ENCODE measurements at regions not wholly inside any gene's neighbourhood (a gene's known extent, or its start where the extent isn't known, plus 50 kb on each side); places are given as distances from the start of the nearest gene placed in this dataset.
"Not testable (repeated sequence)": the region's sequence is repeated elsewhere in the genome, so short reads cannot be mapped to it uniquely, and the experiment has no call there.

DNA sequence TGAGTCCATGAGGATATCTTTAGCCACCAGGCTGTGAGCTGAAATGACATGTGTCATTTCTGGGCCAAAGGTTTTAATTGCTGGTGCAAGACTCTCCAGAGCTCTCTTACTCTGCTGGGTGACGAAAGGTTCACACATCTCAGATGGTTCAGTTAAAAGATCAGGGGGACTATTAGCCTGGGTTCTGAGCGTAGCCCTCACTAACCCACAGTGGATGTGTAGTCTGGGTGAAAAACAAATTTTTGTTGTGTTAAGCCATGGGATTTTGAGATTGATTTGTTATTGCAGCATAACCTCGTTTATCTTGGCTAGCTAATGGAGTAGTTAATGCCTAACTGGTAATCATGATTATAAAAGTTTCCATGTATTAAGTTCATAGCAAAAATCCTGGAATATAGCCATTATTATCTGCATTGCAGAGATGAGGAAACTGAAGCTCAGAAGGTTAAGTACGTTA, 251.5 kb downstream of the RMST start:
- DNase-seq: no peak

DNA sequence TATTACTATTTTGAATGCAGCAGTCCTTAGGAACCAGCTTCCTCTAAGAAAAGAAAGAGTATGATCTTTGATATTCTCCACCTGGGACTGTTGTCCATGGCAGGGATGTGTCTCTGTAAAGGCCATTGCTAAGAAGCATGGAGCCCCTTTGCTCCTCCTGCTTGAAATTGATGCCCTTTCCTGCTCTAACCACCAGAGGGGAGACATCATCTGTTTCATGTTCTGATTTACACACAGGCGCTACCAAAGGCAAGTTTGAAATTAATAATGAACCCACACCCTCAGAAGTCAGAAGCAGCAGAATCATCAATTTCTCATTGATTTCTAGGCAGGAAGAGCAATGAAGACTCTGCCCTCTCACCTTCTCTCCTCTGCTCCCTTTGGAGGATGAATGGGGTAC, 253.8 kb downstream of the RMST start:
- no peak for DNase-seq

DNA sequence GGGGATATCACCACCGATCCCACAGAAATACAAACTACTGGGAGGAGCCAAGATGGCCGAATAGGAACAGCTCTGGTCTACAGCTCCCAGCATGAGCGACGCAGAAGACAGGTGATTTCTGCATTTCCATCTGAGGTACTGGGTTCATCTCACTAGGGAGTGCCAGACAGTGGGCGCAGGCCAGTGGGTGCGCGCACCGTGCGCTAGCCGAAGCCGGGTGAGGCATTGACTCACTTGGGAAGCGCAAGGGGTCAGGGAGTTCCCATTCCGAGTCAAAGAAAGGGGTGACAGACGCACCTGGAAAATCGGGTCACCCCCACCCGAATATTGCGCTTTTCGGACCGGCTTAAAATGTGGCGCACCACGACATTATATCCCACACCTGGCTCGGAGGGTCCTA, 261.2 kb downstream of the RMST start:
- DNase-seq: not testable (repeated sequence)

GRCh38 chr12:97745406-97746101, 282.9 kb downstream of the RMST start:
- no peak for DNase-seq

- DNase-seq: no peak
Observed at GRCh38 chr12:97748298-97748697, 285.7 kb downstream of the RMST start.

DNA sequence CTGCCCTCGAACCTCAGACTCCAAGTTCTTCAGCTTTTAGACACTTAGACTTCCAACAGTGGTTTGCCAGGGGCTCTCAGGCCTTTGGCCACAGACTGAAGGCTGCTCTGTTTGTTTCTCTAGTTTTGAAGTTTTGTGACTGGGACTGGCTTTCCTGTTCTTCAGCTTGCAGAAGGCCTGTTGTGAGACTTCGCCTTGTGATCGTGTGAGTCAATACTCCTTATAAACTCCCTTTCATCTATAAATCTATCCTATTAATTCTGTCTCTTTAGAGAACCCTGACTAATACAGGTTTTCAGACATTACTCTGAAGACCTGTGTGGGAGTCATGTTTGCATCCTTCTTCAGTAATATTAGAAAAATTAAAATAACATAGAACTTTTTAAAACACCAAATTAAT, 289.1 kb downstream of the RMST start:
- no peak for DNase-seq

GRCh38 chr12:97752129-97752528, 289.5 kb downstream of the RMST start:
- no peak for DNase-seq

GRCh38 chr12:97753332-97753731, 290.7 kb downstream of the RMST start:
- no peak for DNase-seq

- no peak for DNase-seq
Observed at GRCh38 chr12:97754306-97754705, 291.7 kb downstream of the RMST start.

DNA sequence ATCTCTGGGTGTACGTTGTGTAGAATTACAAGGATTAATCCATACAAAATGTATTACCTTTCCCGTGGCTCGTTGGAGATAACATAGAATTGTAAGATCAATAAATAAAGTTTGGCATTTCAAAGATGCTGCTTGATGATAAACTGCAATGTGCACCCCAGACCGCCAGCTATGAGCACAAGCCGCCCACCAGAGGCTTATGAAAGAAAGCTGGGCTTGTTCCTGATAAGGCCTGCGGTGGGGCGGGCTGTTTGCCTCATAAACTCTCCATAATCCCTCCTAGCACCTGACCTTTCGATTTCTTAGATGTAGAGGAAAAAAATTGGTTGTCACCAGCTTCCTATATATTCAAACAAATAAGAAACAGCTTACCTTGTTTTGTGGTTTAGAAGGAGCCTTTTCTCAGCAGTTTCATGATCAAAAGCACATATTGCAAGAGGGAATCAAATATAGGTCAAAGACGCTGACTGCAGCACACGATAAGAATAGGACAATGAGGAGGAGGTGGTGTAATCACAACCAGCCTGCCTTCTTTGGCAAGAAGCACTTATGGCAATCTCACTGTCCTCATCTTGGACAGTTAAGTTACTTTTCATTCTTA, 293.6 kb downstream of the RMST start:
- no peak for DNase-seq

DNA sequence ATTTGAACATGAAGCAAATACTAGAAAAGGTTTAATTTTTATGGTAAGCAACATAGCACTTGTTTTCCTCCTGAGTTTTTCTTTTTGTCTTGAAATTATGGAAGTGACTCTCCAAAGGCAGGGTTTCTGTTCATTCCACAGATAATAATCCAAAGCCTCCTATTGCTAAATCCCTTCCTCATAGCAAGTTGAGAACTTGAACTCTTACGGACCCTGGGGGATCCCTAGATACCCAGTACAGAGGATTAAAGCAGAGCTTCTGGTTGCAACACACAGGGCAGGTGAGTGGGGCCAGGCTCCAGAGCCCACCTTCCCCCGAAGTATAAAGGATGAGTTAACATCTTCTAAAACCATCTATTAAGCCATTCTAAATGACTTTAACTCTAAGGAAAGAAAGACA, 294.1 kb downstream of the RMST start:
- DNase-seq: no peak

DNA sequence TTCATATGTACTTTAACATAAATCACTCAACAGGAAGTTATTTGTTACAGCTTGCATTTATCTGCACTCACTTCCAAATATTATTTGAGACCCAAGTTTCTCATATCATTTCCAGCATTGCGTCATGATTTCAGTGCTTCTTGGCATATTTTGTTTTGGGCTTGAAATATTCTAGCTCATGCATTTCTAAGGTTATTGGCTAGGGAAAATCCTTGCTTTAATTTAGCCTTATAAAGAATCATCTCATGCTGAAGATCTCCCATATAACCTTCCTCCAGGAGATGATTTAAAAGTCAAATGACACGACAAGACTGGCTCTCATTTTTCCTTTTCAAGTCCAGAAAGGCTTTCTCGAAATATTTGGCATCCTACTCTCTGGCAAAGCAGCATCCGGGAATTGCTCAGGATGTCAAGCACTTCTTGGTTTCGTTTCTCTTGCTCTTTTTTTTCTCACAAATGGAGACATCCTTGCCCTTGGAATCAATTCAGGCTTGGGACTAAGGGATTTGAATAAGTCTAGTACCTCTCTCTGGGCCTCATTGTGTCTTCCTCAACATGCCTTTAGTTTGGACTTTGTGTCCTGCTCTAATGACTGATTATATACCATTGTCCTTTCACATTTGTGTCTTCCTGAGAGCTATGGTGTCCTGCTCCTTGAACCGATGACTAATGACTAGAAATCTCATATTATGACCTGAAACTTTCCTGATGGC, 295.0 kb downstream of the RMST start:
- DNase-seq: no peak

- DNase-seq: no peak
Observed at GRCh38 chr12:97758194-97758501, 295.5 kb downstream of the RMST start.

- DNase-seq: no peak
Observed at GRCh38 chr12:97758586-97758985, 296.0 kb downstream of the RMST start.

DNA sequence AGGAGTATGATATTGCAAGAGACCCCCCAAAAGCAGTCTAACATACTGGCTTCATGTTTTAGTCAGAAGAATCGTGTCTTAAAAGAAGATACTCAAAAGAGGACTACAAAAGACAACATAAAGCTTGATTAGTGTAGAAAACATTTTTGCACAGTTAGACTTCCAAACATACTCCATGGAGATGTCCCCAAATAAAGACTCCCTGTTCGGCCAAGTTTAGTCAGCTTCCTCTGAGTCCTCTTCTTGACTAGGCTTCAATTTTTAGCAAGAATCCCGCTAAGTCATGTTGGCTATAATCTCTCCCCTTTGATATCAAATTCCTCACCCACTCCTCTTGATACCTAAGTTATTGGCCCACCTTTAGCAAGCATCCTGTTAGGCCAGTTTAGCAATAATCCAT, 298.0 kb downstream of the RMST start:
- DNase-seq: no peak

DNA sequence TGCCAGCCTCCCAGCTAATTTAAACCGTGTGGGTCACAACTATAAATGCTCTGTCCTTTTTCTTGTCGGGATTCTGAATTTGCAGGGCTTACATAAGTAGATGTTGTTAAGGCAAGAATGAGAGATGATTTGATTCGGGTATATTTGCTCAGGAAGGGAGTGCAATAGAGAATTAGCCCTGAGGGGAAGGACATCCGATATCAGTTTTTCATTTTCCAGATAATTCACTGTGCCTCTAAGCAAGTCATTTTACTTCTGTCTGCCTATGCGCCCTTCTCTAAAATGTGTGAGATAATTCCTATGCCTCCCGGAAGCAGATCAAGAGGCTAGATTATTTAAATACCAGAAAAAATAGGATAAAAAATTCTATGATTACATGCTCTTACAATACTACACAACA, 300.5 kb downstream of the RMST start:
- DNase-seq: no peak

DNA sequence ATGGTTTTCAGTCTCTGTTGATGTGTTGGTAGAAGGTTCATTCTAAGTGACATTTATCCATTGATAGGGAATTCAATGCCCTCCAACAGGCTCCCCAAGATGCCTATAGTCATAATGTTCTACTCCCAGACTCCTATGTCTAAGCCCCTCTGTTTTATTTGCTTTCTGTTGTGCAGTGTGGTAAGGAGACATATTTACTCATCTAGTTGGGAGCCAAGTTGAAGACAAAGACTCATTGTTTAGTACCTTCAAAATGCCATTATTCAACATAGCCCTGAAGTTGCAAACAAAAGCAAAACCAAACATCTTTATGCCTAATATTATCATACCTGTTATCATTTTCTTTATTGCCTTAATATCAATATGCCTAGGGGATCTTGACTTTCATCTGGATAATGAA, 302.1 kb downstream of the RMST start:
- no peak for DNase-seq

GRCh38 chr12:97767347-97767746, 304.7 kb downstream of the RMST start:
- DNase-seq: no peak

- DNase-seq: no peak
Observed at GRCh38 chr12:97778111-97778510, 315.5 kb downstream of the RMST start.

GRCh38 chr12:97781342-97781741, 318.7 kb downstream of the RMST start:
- no peak for DNase-seq

DNA sequence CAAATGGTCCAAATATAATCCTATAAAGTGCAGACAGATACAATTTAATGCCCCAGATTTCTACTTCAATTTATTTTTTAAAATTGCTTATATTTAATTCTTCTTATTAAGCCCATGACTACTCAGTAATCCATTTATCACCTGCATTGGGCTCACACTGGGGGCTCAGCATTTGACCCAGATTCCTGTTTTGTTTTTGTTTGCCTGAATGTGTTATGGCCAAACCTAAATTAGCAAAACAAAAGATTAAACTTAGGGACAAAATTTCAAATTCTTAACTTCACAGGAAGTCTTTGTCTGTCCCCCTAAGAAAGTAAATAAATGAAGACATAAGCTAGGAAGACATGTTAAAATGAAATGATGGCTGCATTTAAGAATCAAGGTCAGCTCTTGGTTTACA, 322.3 kb downstream of the RMST start:
- no peak for DNase-seq

- no peak for DNase-seq
Observed at GRCh38 chr12:97790281-97790680, 327.7 kb downstream of the RMST start.

DNA sequence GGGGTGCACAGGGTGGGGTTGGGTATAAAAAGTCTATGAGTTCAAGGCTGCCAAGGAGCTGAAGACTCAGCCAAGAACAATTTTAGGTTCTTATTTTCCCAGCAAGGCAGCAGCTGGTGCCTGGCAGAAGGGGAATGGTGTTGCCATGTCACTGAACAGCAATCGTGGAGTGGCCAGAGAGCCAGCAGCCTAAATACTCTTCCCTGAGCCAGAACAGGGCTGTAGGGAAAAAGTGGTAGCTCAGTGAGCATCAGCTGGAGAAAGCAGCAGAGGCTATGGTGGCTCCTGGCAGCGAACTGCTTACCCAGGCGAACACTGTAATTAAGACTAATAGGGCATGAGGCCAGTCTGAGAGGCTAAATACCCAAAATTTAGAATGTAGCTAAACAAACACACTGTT, 334.9 kb downstream of the RMST start:
- DNase-seq: no peak

DNA sequence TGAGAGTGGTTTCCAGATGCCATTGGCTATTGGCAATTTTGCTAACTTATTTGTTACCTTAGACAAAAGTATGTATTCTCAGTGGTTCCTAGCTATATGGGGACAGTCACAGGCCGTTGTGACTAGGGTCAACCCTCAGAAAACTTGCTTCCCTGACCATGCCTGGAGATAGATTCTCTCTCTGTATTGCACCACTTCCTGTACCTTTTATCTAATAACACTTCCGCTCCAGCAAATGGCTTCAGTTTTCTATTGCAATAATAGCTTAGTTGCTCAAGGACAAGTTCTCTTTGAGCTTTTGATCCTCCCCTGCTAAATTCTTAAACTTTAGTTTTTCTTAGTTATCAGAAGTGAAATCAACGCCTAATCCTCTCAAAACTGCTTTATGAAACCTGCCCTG, 338.0 kb downstream of the RMST start:
- DNase-seq: no peak
